ENCODE measurements at regions not wholly inside any gene's neighbourhood (a gene's known extent, or its start where the extent isn't known, plus 50 kb on each side); places are given as distances from the start of the nearest gene placed in this dataset.
"Not testable (repeated sequence)": the region's sequence is repeated elsewhere in the genome, so short reads cannot be mapped to it uniquely, and the experiment has no call there.

DNA sequence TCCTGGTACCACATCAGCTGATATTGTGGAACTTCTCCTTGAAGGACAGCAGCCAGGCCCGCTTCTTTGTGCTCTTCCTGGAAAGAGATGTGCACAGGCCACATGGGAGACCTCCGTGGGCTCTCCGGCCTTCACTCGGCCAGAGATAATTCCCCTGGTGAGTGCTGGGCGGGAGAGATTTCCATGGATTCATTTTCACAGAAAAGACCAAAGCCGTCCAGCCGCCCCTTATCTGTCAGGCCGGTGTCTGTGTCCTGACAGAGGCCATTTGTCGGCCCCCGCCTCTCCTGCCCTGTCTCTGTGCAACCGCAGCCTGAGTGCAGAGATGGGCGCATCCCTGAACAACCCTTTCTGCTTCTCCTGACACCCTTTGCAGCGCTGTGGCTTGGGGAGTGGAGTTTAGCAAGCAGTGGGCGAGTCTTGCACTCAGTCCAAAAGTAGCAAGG is 197.9 kb downstream of the BANP start:
- H3K27me3 ChIP-seq (ENCODE audit: control insufficient read depth in 1 of 2, insufficient read depth in 2 of 2, low read length in 2 of 2); H3K9ac ChIP-seq (ENCODE audit: low read length); H3K9me3 ChIP-seq (ENCODE audit: low read length); H3K4me3 ChIP-seq (ENCODE audit: low read depth in 1 of 2, low read length in 2 of 2); H3K27ac ChIP-seq (ENCODE audit: low read depth, low read length); H3K4me1 ChIP-seq (ENCODE audit: insufficient read depth, low read length); H3K36me3 ChIP-seq (ENCODE audit: insufficient read depth, low read length): not testable (repeated sequence)

DNA sequence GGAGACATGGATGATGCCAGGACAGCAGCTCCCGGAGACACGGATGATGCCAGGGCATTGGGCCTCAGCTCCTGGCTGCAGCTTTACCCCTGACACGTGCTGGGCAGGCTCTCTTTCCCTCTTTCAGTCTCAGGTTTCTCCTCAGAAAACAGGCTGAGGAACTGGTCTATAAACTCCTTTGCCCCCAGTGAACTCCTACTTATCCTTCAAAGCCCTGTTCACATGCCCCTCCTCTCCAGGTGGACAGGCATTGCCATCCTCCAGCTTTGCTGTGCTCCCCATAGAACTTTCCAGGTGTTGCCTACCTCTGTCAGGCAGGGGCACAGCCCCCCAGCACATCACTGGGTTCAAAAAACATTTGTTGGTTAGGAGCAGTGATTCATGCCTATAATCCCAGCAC is 198.4 kb downstream of the BANP start:
- H3K4me1 ChIP-seq (ENCODE audit: insufficient read depth, low read length); H3K27ac ChIP-seq (ENCODE audit: low read depth, low read length); H3K9ac ChIP-seq (ENCODE audit: low read length); H3K27me3 ChIP-seq (ENCODE audit: control insufficient read depth in 1 of 2, insufficient read depth in 2 of 2, low read length in 2 of 2); H3K4me3 ChIP-seq (ENCODE audit: low read depth in 1 of 2, low read length in 2 of 2); H3K36me3 ChIP-seq (ENCODE audit: insufficient read depth, low read length); H3K9me3 ChIP-seq (ENCODE audit: low read length): not testable (repeated sequence)

DNA sequence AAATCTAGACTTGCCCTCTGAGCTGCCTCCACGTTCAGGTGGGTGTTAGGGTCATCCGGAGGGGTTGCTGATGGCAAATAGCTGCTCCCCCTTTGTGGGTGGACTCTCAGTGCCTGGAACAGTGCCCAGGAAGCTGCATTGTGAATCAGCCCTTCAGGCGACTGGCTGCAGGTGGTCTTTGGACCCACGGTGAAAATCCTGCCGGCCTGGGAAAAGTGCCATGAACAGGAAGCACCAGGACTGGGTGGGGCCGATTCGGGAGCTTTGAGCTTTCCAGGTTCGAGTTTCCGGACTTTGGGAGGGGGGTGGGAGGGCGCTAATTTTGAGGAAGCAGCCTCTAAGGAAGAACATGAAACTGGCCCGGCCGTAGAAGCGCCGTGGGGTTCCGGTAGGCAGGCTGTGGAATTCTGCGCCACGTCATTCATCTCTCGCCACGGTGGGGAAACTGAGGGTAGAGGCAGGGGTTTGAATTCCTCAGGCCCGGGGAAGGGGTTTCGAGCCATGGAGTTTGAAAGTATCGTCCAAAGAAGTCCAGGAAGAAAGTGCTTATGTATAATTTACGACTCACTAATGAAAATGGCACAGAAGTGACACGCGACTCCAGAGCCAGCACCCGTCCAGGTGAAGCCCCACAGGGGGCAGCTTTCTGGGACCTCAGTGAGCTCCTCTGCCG is 199.4 kb downstream of the BANP start:
- not testable (repeated sequence) for H3K36me3 ChIP-seq (ENCODE audit: insufficient read depth, low read length); H3K9ac ChIP-seq (ENCODE audit: low read length); H3K4me1 ChIP-seq (ENCODE audit: insufficient read depth, low read length); H3K27me3 ChIP-seq (ENCODE audit: control insufficient read depth in 1 of 2, insufficient read depth in 2 of 2, low read length in 2 of 2); H3K9me3 ChIP-seq (ENCODE audit: low read length); H3K4me3 ChIP-seq (ENCODE audit: low read depth in 1 of 2, low read length in 2 of 2); H3K27ac ChIP-seq (ENCODE audit: low read depth, low read length)

DNA sequence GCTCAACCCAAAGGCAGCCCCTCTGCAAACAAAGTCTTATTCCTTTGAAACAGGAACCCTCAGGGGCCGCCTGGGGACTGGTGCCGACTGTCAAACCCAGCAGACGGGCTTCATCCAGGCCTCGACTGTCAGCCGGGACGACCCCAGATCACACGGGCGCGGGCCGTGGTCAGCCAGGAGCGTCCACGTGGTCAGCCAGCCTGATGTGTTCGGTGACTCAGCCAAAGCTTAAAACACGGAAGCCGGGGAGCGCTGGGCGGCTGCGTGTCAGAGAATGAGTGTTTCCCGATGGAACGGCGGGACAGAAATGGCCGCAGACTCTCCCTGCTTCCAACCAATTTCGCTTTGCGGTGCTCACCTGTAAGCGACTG is 199.9 kb downstream of the BANP start:
- not testable (repeated sequence) for H3K27me3 ChIP-seq (ENCODE audit: control insufficient read depth in 1 of 2, insufficient read depth in 2 of 2, low read length in 2 of 2); H3K9ac ChIP-seq (ENCODE audit: low read length); H3K27ac ChIP-seq (ENCODE audit: low read depth, low read length); H3K9me3 ChIP-seq (ENCODE audit: low read length); H3K4me3 ChIP-seq (ENCODE audit: low read depth in 1 of 2, low read length in 2 of 2); H3K36me3 ChIP-seq (ENCODE audit: insufficient read depth, low read length); H3K4me1 ChIP-seq (ENCODE audit: insufficient read depth, low read length)

DNA sequence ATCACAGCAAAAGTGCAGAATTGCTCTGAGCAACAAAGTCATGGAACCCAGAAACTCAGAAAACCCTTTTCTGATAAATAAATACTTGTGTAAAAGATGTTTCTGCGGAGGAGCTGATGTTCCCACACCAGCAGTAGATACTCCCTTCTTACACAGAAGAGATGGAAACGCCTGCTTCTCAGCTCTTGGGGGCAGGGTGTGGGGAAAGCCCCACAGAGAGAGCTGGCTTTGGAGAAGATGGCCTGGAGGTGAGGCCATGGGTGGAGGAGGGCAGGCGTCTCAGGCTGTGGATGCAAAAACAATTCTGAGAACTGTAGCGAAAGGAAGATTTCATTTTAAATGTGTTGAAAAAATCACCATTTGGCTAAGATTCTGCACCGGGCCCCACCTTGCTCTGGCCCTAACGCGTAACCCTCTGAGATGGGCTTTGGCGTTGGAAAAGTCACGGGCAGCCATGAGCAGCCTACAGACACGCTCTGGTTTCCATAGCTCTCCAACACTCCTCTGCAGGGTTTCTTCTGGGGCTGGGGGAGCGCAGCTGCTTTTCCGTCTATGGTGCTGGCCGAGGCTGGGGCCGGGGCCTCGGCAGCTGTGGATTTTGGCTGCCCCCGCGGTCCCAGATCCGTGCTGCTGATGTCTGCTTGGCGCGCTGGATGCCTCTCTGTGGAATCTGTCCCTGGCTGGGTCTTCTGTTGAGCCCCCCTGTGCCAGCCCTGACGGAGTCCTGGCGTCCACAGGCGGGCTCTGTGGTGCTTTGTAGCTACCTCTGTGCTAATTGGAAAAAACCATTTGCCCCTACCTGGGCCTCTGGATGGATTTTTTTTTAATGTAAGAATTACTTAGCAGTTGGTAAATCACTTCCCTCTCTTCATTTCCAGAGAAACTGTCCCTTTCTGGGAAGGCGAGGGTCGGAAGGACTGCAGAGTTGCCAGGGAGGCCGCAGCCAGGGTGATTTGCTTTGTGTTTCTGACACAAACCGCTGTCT is 200.9 kb downstream of the BANP start:
- not testable (repeated sequence) for H3K9ac ChIP-seq (ENCODE audit: low read length); H3K36me3 ChIP-seq (ENCODE audit: insufficient read depth, low read length)

DNA sequence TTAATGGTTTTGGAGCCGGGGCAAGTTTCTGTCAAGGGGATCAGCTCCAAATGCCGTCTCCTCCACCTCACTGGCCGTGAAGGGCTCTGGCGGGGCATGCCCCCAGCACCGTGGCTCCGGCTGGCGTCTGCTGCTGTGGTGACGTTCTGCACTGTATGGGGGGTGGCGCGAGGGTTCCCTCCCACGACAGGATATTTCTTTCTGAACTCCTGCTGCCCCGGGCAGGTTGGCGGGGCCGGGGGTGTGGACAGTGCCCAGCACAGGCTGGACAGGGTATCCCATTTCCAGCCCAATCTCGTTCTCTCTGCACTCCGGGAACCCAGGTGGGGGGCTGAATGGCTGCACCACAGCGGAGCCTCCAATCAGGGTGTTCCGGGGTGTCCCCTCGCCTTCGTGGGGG is 201.6 kb downstream of the BANP start:
- H3K4me3 ChIP-seq (ENCODE audit: low read depth in 1 of 2, low read length in 2 of 2), result not testable (repeated sequence)

More for the DNA sequence above, 200.9 kb downstream of the BANP start:
- H3K27ac ChIP-seq (ENCODE audit: low read depth, low read length); H3K27me3 ChIP-seq (ENCODE audit: control insufficient read depth in 1 of 2, insufficient read depth in 2 of 2, low read length in 2 of 2); H3K4me3 ChIP-seq (ENCODE audit: low read depth in 1 of 2, low read length in 2 of 2); H3K4me1 ChIP-seq (ENCODE audit: insufficient read depth, low read length); H3K9me3 ChIP-seq (ENCODE audit: low read length): not testable (repeated sequence)

DNA sequence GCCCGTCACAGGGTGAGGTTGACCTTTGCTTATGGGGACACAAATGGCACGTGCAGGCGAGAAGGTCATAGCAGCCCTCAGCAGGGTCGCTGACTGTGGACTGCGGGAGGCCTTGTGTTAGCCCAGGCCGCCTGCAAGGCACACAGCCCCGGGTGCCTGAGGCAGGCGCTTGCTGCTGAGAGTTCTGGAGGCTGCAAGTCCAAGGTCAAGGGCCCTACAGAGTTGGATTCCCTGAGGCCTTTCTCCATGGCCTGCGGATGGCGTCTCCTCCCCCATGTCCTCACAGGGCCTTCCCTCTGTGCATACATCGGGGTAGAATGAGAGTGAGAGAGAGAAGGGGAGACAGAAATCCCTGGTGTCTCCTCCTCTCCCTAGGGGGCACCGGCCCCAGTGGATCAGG is 202.3 kb downstream of the BANP start:
- not testable (repeated sequence) for H3K4me1 ChIP-seq (ENCODE audit: insufficient read depth, low read length); H3K9me3 ChIP-seq (ENCODE audit: low read length); H3K36me3 ChIP-seq (ENCODE audit: insufficient read depth, low read length); H3K4me3 ChIP-seq (ENCODE audit: low read depth in 1 of 2, low read length in 2 of 2); H3K27ac ChIP-seq (ENCODE audit: low read depth, low read length); H3K27me3 ChIP-seq (ENCODE audit: control insufficient read depth in 1 of 2, insufficient read depth in 2 of 2, low read length in 2 of 2); H3K9ac ChIP-seq (ENCODE audit: low read length)

More for the DNA sequence above, 201.6 kb downstream of the BANP start:
- not testable (repeated sequence) for H3K4me1 ChIP-seq (ENCODE audit: insufficient read depth, low read length); H3K27me3 ChIP-seq (ENCODE audit: control insufficient read depth in 1 of 2, insufficient read depth in 2 of 2, low read length in 2 of 2); H3K27ac ChIP-seq (ENCODE audit: low read depth, low read length); H3K36me3 ChIP-seq (ENCODE audit: insufficient read depth, low read length); H3K9ac ChIP-seq (ENCODE audit: low read length); H3K9me3 ChIP-seq (ENCODE audit: low read length)

DNA sequence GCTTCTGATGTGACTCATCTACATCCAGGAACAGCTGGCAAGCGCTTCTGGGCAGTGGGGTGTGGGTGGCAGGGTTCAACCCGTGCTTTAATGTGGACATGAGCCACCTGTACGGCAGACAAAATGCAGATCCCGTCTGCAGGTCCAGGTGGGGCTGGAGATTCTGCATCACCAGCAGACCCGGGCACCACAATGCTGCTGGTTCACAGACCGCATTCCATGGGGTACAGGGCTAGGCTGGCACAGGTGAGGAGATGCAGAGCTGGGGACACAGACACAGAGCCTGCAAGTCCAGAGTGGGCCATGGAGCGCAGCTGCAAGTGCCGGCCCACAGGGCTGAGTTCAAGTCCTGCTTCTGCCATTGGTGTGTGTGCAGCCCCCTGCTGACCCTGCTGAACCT is 203.7 kb downstream of the BANP start:
- not testable (repeated sequence) for H3K27me3 ChIP-seq (ENCODE audit: control insufficient read depth in 1 of 2, insufficient read depth in 2 of 2, low read length in 2 of 2); H3K4me3 ChIP-seq (ENCODE audit: low read depth in 1 of 2, low read length in 2 of 2); H3K36me3 ChIP-seq (ENCODE audit: insufficient read depth, low read length); H3K9me3 ChIP-seq (ENCODE audit: low read length); H3K4me1 ChIP-seq (ENCODE audit: insufficient read depth, low read length); H3K9ac ChIP-seq (ENCODE audit: low read length); H3K27ac ChIP-seq (ENCODE audit: low read depth, low read length)

DNA sequence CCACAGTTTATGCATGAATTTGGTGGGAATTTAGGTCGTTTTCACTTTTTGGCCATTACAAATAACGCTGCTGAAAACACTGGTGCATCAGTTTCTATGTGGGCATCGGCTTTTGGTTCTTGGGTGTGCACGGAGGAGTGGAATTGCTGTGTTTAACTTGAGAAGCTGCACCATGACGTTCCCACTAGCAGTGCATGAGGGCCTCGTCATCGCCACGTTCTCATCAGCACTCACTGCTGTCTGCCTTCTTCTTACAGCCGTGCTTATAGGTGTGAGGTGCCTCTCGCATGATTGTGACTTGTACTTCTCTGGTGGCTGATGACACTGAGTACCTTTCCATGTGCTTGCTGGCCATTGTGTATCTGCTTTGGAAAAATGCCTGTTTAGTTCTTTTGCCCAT is 204.4 kb downstream of the BANP start:
- H3K27me3 ChIP-seq (ENCODE audit: control insufficient read depth in 1 of 2, insufficient read depth in 2 of 2, low read length in 2 of 2); H3K36me3 ChIP-seq (ENCODE audit: insufficient read depth, low read length); H3K4me3 ChIP-seq (ENCODE audit: low read depth in 1 of 2, low read length in 2 of 2); H3K9me3 ChIP-seq (ENCODE audit: low read length); H3K9ac ChIP-seq (ENCODE audit: low read length); H3K4me1 ChIP-seq (ENCODE audit: insufficient read depth, low read length); H3K27ac ChIP-seq (ENCODE audit: low read depth, low read length): not testable (repeated sequence)

DNA sequence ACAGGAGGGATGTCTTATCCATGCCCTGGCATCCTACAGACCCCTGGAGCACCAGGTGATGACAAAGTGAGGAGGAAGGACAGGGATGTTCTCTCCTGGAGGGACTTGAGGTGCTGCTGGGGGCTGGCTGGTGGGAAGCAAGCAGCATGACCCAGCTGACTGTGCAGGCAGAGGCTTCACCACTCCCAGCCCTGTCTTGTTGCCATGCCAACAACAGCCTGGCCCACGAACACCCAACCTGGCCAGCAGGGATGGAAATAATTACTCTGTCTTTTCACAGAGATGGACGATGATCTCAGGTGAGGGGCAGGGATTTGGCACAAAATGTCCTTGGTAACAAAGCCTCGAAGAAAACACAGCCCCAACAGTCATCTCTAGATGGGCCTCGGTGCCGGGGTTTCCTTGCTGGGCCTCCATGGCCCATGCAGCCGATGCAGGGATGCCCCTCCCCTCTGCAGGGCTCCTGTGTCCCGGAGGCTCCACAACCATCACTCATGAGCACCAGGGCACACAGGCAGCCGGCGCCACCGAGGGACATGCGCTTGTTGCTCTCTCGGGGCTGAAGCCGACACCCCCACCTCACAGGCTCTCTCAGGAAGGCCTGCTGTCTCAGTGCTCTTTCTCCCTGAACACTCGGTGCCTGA is 205.5 kb downstream of the BANP start:
- H3K9me3 ChIP-seq (ENCODE audit: low read length); H3K36me3 ChIP-seq (ENCODE audit: insufficient read depth, low read length); H3K27ac ChIP-seq (ENCODE audit: low read depth, low read length); H3K4me1 ChIP-seq (ENCODE audit: insufficient read depth, low read length); H3K9ac ChIP-seq (ENCODE audit: low read length); H3K4me3 ChIP-seq (ENCODE audit: low read depth in 1 of 2, low read length in 2 of 2); H3K27me3 ChIP-seq (ENCODE audit: control insufficient read depth in 1 of 2, insufficient read depth in 2 of 2, low read length in 2 of 2): not testable (repeated sequence)

DNA sequence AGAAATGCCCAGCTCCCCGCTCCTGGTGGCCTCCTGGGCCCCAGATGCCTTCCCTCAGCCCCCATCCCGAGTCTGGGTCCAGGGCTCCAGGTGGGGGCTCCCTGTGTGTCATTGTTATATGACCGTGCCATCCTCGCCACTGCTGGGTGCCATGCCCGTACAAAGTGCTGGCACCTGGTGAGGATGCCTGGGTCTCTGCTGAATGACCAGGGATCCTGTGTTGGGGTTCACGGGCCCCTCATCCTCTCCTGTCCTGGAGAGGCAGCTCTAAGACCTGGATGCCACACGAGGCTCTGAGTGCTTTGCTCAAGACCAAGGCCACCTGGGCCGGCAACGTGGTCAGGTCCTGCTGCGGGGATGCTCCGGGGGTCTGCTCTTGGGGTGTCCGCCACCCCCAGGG is 206.5 kb downstream of the BANP start:
- not testable (repeated sequence) for H3K4me1 ChIP-seq (ENCODE audit: insufficient read depth, low read length); H3K27ac ChIP-seq (ENCODE audit: low read depth, low read length); H3K27me3 ChIP-seq (ENCODE audit: control insufficient read depth in 1 of 2, insufficient read depth in 2 of 2, low read length in 2 of 2); H3K4me3 ChIP-seq (ENCODE audit: low read depth in 1 of 2, low read length in 2 of 2); H3K9me3 ChIP-seq (ENCODE audit: low read length); H3K36me3 ChIP-seq (ENCODE audit: insufficient read depth, low read length); H3K9ac ChIP-seq (ENCODE audit: low read length)

All from muscle layer of colon (tissue), 2 donors.